ENCODE measurements at regions not wholly inside any gene's neighbourhood (a gene's known extent, or its start where the extent isn't known, plus 50 kb on each side); places are given as distances from the start of the nearest gene placed in this dataset.

GRCh38 chr11:45374653-45375059 lies 88.5 kb upstream of the SYT13 start:
- Histone ChIP-seq H3K79me2 (ENCODE audit: control insufficient read depth, insufficient read depth, low read length) (no peaks in the 10 kb centered on the region), H3K9ac (replicated peaks; ENCODE audit: extremely low read depth, insufficient read depth, low read length) (no peak overlapping the region), H4K20me1 (replicated peaks; ENCODE audit: control insufficient read depth, extremely low read depth, insufficient read depth, low read length) (no peaks in the 10 kb centered on the region), H3K36me3 (ENCODE audit: control insufficient read depth in 2 of 2, extremely low read depth in 1 of 2, insufficient read depth in 2 of 2, low read length in 2 of 2) (no peaks in the 10 kb centered on the region), H3K9me1 (replicated peaks; ENCODE audit: control insufficient read depth, extremely low read depth, insufficient read depth, low read length) (no peaks in the 10 kb centered on the region), H3K4me2 (ENCODE audit: insufficient read depth, low read length) (no peak overlapping the region), H3K27me3 (ENCODE audit: control insufficient read depth in 2 of 2, insufficient read depth in 2 of 2, low read length in 2 of 2) (peaks cover 6 to 7% of the 10 kb centered on the region in 2 experiments), H3K4me3 (replicated peaks in 1 of 3; ENCODE audit: insufficient read depth in 1 of 3, low read depth in 1 of 3, low read length in 3 of 3) (no peak overlapping the region), H3K9me3 (replicated peaks; ENCODE audit: control insufficient read depth, insufficient read depth, low read length) (no peaks in the 10 kb centered on the region), H3K4me1 (ENCODE audit: control insufficient read depth, extremely low read depth, insufficient read depth, low read length) (no peaks in the 10 kb centered on the region), H3K27ac (ENCODE audit: insufficient read depth, low read depth, low read length) (no peak overlapping the region), H2AFZ (ENCODE audit: low read depth, low read length) (no peak overlapping the region)
- POLR2A ChIA-PET: no interaction called here
- intact Hi-C loops (cut with micrococcal nuclease): no loop called here
- FAIRE-seq: no peak
- TF ChIP-seq MYC (IDR thresholded peaks at IDR 0.05; ENCODE audit: low read depth, low read length) (no peak), POLR2A (IDR thresholded peaks at IDR 0.05; ENCODE audit: low read depth, low read length) (no peak), FOS (IDR thresholded peaks at IDR 0.05; ENCODE audit: borderline replicate concordance, insufficient read depth, low read length) (no peak), POLR2AphosphoS5 (IDR thresholded peaks at IDR 0.05; ENCODE audit: insufficient read depth, low read depth, low read length) (no peak), EZH2 (IDR thresholded peaks at IDR 0.05; ENCODE audit: borderline replicate concordance, low read depth, low read length, severe bottlenecking) (no peak), CTCF (IDR thresholded peaks at IDR 0.05; ENCODE audit: extremely low read depth in 1 of 2, insufficient read depth in 1 of 2, low read depth in 1 of 2, low read length in 2 of 2) (no peak), GATA2 (IDR thresholded peaks at IDR 0.05; ENCODE audit: insufficient read depth, insufficient read length, low read depth, low read length) (no peak), MAX (IDR thresholded peaks at IDR 0.05; ENCODE audit: insufficient read depth, insufficient read length) (no peak), JUN (IDR thresholded peaks at IDR 0.05; ENCODE audit: borderline replicate concordance, insufficient read depth, insufficient read length, low read depth) (no peak)
- BruUV-seq (replicated peaks): no TSS peak
- CTCF ChIA-PET: interaction anchor here (1.0 to 9.2 kb wide), 3 partner anchors 32 to 397 kb away, joined by 3 to 349 read pairs (median 118); no protein-coding TSS in a partner anchor
- dilution Hi-C loops (cut with MboI; ENCODE audit: extremely low pct_ligation_motif_present, low sequenced_read_pairs): no loop called here
- peak; percentile 32 for DNase-seq (ENCODE audit: low read depth, low spot score)

Measured in endothelial cell of umbilical vein (primary cell).